ENCODE measurements at regions not wholly inside any gene's neighbourhood (a gene's known extent, or its start where the extent isn't known, plus 50 kb on each side); places are given as distances from the start of the nearest gene placed in this dataset.
"Not testable (repeated sequence)": the region's sequence is repeated elsewhere in the genome, so short reads cannot be mapped to it uniquely, and the experiment has no call there.

- H3K79me2 ChIP-seq (ENCODE audit: insufficient read depth) = no peaks in the 10 kb centered on the region
- TF ChIP-seq RCOR1 (IDR thresholded peaks at IDR 0.05; ENCODE audit: low read length) = no peak
- TF ChIP-seq FOXJ3 (CRISPR knock-in tag; IDR thresholded peaks at IDR 0.05) = no peak
- no peak for TF ChIP-seq MEF2A (IDR thresholded peaks at IDR 0.05; ENCODE audit: borderline replicate concordance, low read depth)
- TF ChIP-seq USF1 (IDR thresholded peaks at IDR 0.05; ENCODE audit: borderline replicate concordance, low read depth) = no peak
- TF ChIP-seq, protein P1, sequence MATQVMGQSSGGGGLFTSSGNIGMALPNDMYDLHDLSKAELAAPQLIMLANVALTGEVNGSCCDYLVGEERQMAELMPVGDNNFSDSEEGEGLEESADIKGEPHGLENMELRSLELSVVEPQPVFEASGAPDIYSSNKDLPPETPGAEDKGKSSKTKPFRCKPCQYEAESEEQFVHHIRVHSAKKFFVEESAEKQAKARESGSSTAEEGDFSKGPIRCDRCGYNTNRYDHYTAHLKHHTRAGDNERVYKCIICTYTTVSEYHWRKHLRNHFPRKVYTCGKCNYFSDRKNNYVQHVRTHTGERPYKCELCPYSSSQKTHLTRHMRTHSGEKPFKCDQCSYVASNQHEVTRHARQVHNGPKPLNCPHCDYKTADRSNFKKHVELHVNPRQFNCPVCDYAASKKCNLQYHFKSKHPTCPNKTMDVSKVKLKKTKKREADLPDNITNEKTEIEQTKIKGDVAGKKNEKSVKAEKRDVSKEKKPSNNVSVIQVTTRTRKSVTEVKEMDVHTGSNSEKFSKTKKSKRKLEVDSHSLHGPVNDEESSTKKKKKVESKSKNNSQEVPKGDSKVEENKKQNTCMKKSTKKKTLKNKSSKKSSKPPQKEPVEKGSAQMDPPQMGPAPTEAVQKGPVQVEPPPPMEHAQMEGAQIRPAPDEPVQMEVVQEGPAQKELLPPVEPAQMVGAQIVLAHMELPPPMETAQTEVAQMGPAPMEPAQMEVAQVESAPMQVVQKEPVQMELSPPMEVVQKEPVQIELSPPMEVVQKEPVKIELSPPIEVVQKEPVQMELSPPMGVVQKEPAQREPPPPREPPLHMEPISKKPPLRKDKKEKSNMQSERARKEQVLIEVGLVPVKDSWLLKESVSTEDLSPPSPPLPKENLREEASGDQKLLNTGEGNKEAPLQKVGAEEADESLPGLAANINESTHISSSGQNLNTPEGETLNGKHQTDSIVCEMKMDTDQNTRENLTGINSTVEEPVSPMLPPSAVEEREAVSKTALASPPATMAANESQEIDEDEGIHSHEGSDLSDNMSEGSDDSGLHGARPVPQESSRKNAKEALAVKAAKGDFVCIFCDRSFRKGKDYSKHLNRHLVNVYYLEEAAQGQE (IDR thresholded peaks at IDR 0.05; ENCODE audit: low read depth, low read length) = no peak
- TF ChIP-seq TAF1 (IDR thresholded peaks at IDR 0.05; ENCODE audit: borderline replicate concordance, low read depth, low read length) = no peak
- TF ChIP-seq CHD2 (IDR thresholded peaks at IDR 0.05; ENCODE audit: low read length, partially characterized antibody) = no peak
- TF ChIP-seq SMC3 (IDR thresholded peaks at IDR 0.05; ENCODE audit: low read depth, low read length) = no peak
- H3K9me2 ChIP-seq = no peaks in the 10 kb centered on the region
- H3K4me3 ChIP-seq (ENCODE audit: low read depth in 2 of 2, low read length in 1 of 2) = no peak overlapping the region
- H3K4me2 ChIP-seq = no peak overlapping the region
- H3K9me3 ChIP-seq = no peaks in the 10 kb centered on the region
- H3K27me3 ChIP-seq (ENCODE audit: insufficient read depth) = no peaks in the 10 kb centered on the region
- H3K4me1 ChIP-seq (ENCODE audit: control insufficient read depth in 1 of 2, insufficient read depth in 2 of 2, low read depth in 1 of 2, low read length in 1 of 2) = no peaks in the 10 kb centered on the region
- no peak overlapping the region for H2AFZ ChIP-seq (ENCODE audit: low read depth)
- H3K36me3 ChIP-seq (replicated peaks in 1 of 2; ENCODE audit: control insufficient read depth in 1 of 2, insufficient read depth in 2 of 2, low read length in 1 of 2) = no peaks in the 10 kb centered on the region
- no peak overlapping the region for H3K9ac ChIP-seq
- POLR2A ChIA-PET = no interaction called here
- no peaks in the 10 kb centered on the region for H3F3A ChIP-seq (replicated peaks; ENCODE audit: insufficient read depth)
- 44% methylated on average over 2 of the region's 4 CpGs for WGBS (ENCODE audit: low lambda C conversion rate)
- CTCF ChIA-PET = no interaction called here
- DNase-seq = no peak
- H3K27ac ChIP-seq (ENCODE audit: low read depth in 2 of 2, low read length in 1 of 2) = no peak overlapping the region
- no peaks in the 10 kb centered on the region for H4K20me1 ChIP-seq (ENCODE audit: insufficient read depth)
These were observed 86.3 kb upstream of the IRAK1BP1 start for GRCh38 chr6:78781001-78781400.

DNA sequence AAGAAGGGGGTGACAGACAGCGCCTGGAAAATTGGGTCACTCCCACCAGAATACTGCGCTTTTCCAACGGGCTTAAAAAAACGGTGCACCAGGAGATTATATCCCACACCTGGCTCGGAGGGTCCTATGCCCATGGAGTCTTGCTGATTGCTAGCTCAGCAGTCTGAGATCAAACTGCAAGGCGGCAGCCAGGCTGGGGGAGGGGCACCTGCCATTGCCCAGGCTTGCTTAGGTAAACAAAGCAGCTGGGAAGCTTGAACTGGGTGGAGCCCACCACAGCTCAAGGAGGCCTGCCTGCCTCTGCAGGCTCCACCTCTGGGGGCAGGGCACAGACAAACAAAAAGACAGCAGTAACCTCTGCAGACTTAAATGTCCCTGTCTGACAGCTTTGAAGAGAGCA lies 84.0 kb upstream of the IRAK1BP1 start:
- H3K4me1 ChIP-seq (ENCODE audit: control insufficient read depth in 1 of 2, insufficient read depth in 2 of 2, low read depth in 1 of 2, low read length in 1 of 2); H3K9ac ChIP-seq; H3K4me3 ChIP-seq (ENCODE audit: low read depth in 2 of 2, low read length in 1 of 2); H4K20me1 ChIP-seq (ENCODE audit: insufficient read depth); POLR2A ChIA-PET; H3F3A ChIP-seq (replicated peaks; ENCODE audit: insufficient read depth); H3K9me2 ChIP-seq; H3K27ac ChIP-seq (ENCODE audit: low read depth in 2 of 2, low read length in 1 of 2); H3K27me3 ChIP-seq (ENCODE audit: insufficient read depth); H3K4me2 ChIP-seq; H2AFZ ChIP-seq (ENCODE audit: low read depth); H3K79me2 ChIP-seq (ENCODE audit: insufficient read depth); CTCF ChIA-PET; H3K36me3 ChIP-seq (replicated peaks in 1 of 2; ENCODE audit: control insufficient read depth in 1 of 2, insufficient read depth in 2 of 2, low read length in 1 of 2); H3K9me3 ChIP-seq; DNase-seq: not testable (repeated sequence)
- 44% methylated on average over 5 of the region's 6 CpGs for WGBS (ENCODE audit: low lambda C conversion rate)
